Upper lobe of right lung (tissue), 1 donor: ENCODE measurements at regions not wholly inside any gene's neighbourhood (a gene's known extent, or its start where the extent isn't known, plus 50 kb on each side); places are given as distances from the start of the nearest gene placed in this dataset.

Source experiments
- ATAC-seq: fragments of 200-7000 bp; cut with Tn5 transposase; one replicate; pipeline ENCODE4 v1.9.1; 2020; ENCODE audit warnings: mild to moderate bottlenecking, moderate library complexity
- DNase-seq: peaks from one replicate; pipeline ENCODE4 v3.0.0-alpha.2; 2020
- H3K27ac ChIP-seq: fragments of 200-600 bp; one replicate; pipeline ENCODE4 v1.8.0; 2022
- H3K27me3 ChIP-seq: fragments of 200-600 bp; one replicate; pipeline ENCODE4 v1.8.0; 2022; ENCODE audit warnings: mild to moderate bottlenecking
- H3K36me3 ChIP-seq: fragments of 200-600 bp; one replicate; pipeline ENCODE4 v1.8.0; 2022
- H3K4me1 ChIP-seq: fragments of 200-600 bp; one replicate; pipeline ENCODE4 v1.8.0; 2022
- H3K4me3 ChIP-seq: fragments of 200-600 bp; one replicate; pipeline ENCODE4 v1.8.0; 2022; ENCODE audit warnings: mild to moderate bottlenecking
- H3K9me3 ChIP-seq: fragments of 200-600 bp; one replicate; pipeline ENCODE4 v1.8.0; 2022
- CTCF ChIP-seq: fragments of 200-600 bp; IDR thresholded peaks from one replicate; pipeline ENCODE4 v1.8.0; 2022; ENCODE audit warnings: antibody characterized with exemption
- intact Hi-C: fragments of 100-400 bp; cut with DNase I; formaldehyde crosslinking; loops from one replicate; pipeline ENCODE4 v1.11.0; 2022
- donor health status: DM: no; HTN: yes; CAD: no; lungs with severe emphysema.

DNA sequence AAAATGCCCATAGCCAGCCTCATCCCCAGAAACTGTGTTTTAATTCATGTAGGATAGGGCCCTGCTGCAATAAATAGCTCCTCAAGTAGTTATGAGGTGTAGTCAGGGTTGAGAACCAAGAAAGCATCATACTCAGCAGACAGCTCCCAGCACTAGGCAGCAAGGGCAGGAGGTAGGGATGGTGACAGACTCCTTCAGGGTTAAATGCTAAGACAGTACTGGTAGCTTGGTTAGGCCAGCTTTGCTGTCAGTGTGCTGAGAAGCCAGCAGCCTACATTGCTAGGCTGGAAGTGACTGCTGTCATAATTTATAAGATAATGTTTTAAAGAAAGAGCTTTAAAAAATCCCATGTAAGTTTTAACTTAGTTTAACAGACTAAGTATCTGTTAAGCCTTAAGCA is 113.9 kb upstream of the IMMP2L start:
- TF ChIP-seq CTCF = no peak
- no peak overlapping the region for H3K27ac ChIP-seq
- H3K4me1 ChIP-seq = no peaks in the 10 kb centered on the region
- no peaks in the 10 kb centered on the region for H3K36me3 ChIP-seq
- no peak for DNase-seq
- no peak overlapping the region for H3K4me3 ChIP-seq
- H3K9me3 ChIP-seq = no peaks in the 10 kb centered on the region
- intact Hi-C loops = no loop called here
- no peak for ATAC-seq
- H3K27me3 ChIP-seq = no peaks in the 10 kb centered on the region

DNA sequence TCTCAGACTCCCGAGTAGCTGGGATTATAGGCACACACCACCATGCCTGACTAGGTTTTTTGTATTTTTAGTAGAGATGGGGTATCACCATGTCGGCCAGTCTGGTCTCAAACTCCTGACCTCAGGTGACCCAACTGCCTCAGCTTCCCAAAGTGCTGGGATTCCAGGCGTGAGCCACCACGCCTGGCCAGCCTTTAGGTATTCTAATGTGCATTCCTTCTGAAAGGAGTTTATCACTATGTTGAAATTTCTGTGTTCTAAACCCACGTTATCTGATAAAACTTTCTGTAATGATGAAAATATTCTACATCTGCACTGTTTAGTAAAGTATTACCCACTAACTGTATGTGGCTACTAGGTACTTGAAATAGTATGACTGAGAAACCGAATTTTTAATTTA is 110.6 kb upstream of the IMMP2L start:
- Histone ChIP-seq H3K36me3 (no peaks in the 10 kb centered on the region), H3K9me3 (no peaks in the 10 kb centered on the region), H3K27me3 (no peaks in the 10 kb centered on the region), H3K27ac (no peak overlapping the region), H3K4me1 (no peaks in the 10 kb centered on the region), H3K4me3 (no peak overlapping the region)
- intact Hi-C loops = no loop called here
- ATAC-seq = no peak
- TF ChIP-seq CTCF = no peak
- DNase-seq = no peak

- Histone ChIP-seq H3K36me3 (no peaks in the 10 kb centered on the region), H3K9me3 (no peaks in the 10 kb centered on the region), H3K27me3 (no peaks in the 10 kb centered on the region), H3K4me1 (no peaks in the 10 kb centered on the region), H3K4me3 (no peak overlapping the region), H3K27ac (no peak overlapping the region)
- DNase-seq (no peak), ATAC-seq (no peak)
- intact Hi-C loops = no loop called here
- TF ChIP-seq CTCF = no peak
Observed at GRCh38 chr7:111671927-111672326, 109.6 kb upstream of the IMMP2L start.

DNA sequence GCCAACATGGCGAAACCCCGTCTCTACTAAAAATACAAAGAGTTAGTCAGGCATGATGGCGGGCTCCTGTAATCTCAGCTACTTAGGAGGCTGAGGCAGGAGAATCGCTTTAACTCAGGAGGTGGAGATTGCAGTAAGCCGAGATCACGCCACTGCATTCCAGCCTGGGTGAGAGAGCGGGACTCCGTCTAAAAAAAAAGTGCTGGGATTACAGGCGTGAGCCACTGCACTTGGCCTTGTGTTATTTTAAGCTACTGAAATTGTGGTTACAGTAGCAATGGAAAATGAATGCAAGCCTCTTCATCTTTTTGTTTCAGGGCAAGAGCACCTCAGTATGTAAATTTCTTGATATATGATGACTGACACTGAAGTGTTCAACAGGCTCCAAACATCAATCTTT is 106.4 kb upstream of the IMMP2L start:
- Histone ChIP-seq H3K27me3 (no peaks in the 10 kb centered on the region), H3K9me3 (no peaks in the 10 kb centered on the region), H3K27ac (no peak overlapping the region), H3K4me1 (no peaks in the 10 kb centered on the region), H3K4me3 (no peak overlapping the region), H3K36me3 (no peaks in the 10 kb centered on the region)
- TF ChIP-seq CTCF = no peak
- intact Hi-C loops = no loop called here
- ATAC-seq = no peak
- DNase-seq = no peak

- intact Hi-C loops = no loop called here
- no peak for TF ChIP-seq CTCF
- Histone ChIP-seq H3K27me3 (no peaks in the 10 kb centered on the region), H3K4me1 (no peaks in the 10 kb centered on the region), H3K9me3 (no peaks in the 10 kb centered on the region), H3K27ac (no peak overlapping the region), H3K36me3 (no peaks in the 10 kb centered on the region), H3K4me3 (no peak overlapping the region)
- DNase-seq (no peak), ATAC-seq (no peak)
Observed at GRCh38 chr7:111667488-111667887, 105.2 kb upstream of the IMMP2L start.

DNA sequence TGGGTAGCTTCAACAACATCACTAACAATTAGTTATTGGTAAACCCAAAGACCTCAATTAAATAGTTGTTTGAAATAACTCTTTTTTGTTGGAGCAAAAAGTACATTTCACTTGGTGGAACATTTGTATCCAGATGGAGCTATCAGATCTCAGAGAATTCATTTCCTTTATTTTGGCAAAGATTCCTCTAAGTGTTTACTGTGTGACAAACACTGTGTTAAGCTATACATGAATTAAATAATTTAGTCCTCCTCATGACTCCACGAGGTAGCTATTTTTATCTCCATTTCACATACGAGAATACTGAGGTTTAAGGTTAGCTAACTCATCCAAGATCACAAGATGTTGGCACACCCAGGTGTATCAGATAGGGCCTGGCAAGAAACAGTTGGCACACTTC is 104.0 kb upstream of the IMMP2L start:
- ATAC-seq = no peak
- Histone ChIP-seq H3K9me3 (no peaks in the 10 kb centered on the region), H3K27me3 (no peaks in the 10 kb centered on the region), H3K27ac (no peak overlapping the region), H3K4me3 (no peak overlapping the region), H3K4me1 (no peaks in the 10 kb centered on the region), H3K36me3 (no peaks in the 10 kb centered on the region)
- intact Hi-C loops = no loop called here
- DNase-seq = no peak
- no peak for TF ChIP-seq CTCF
